Thoracic aorta (tissue), 2 donors: ENCODE measurements at regions not wholly inside any gene's neighbourhood (a gene's known extent, or its start where the extent isn't known, plus 50 kb on each side); places are given as distances from the start of the nearest gene placed in this dataset.
"Not testable (repeated sequence)": the region's sequence is repeated elsewhere in the genome, so short reads cannot be mapped to it uniquely, and the experiment has no call there.

Experiments
- ATAC-seq: fragments of 150-250 bp; one replicate; pipeline ENCODE4 v1.8.0; 2017; ENCODE audit warnings: low read depth; ENCODE audit not compliant: insufficient number of reproducible peaks, low FRiP score
- DNase-seq: peaks from one replicate; pipeline ENCODE4 v3.0.0-alpha.2; 2020; ENCODE audit warnings: low spot score
- H3K27ac ChIP-seq, 2 donors: fragments of 200-600 bp; sonication (generic); 1 replicate in 1 of 2; 2 replicates in 1 of 2; pipeline ENCODE4 v1.5.1; 2016; ENCODE audit warnings: mild to moderate bottlenecking in 2 of 2, moderate library complexity in 2 of 2
- H3K27me3 ChIP-seq: fragments of 200-600 bp; sonication (generic); replicated peaks from 2 replicates; pipeline ENCODE4 v1.6.0; 2016; ENCODE audit warnings: mild to moderate bottlenecking; ENCODE audit not compliant: insufficient read depth
- H3K36me3 ChIP-seq: fragments of 200-600 bp; sonication (generic); one replicate; pipeline ENCODE4 v1.5.1; 2016
- H3K4me1 ChIP-seq, 2 donors: fragments of 200-600 bp; sonication (generic); 1 replicate in 1 of 2; 2 replicates in 1 of 2; pipeline versions ENCODE4 v1.5.1 to v1.6.0; 2016; ENCODE audit warnings: low read depth in 2 of 2, mild to moderate bottlenecking in 1 of 2; ENCODE audit not compliant: control insufficient read depth in 1 of 2
- H3K4me3 ChIP-seq: fragments of 200-600 bp; sonication (generic); 2 replicates; pipeline ENCODE4 v1.5.1; 2016; ENCODE audit warnings: mild to moderate bottlenecking
- H3K9me3 ChIP-seq: fragments of 200-600 bp; sonication (generic); 2 replicates; pipeline ENCODE4 v1.5.1; 2016
- TF ChIP-seq, protein P1 (sequence below): fragments of 200-600 bp; sonication (generic); IDR thresholded peaks from one replicate; pipeline ENCODE4 v1.5.1; 2019; ENCODE audit warnings: antibody characterized with exemption

DNA sequence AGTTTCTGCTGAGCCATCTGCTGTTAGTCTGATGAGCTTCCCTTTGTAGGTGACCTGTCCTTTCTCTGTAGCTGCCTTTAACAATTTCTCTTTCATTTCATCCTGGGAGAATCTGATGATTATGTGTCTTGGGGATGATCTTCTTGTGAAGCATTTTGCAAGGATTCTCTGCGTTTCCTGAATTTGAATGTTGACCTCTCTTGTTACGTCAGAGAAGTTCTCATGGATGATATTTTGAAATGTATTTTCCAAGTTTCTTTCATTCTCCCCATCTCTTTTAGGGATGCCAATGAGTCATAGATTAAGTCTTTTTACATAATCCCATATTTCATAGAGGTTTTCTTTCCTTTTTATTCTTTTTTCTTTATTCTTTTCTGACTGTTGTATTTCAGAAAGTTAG, 184.2 kb upstream of the BET1 start:
- Histone ChIP-seq H3K27ac (no peak overlapping the region), H3K4me1 (peaks cover 2 to 5% of the 10 kb centered on the region in 2 donors), H3K9me3 (no peaks in the 10 kb centered on the region), H3K36me3 (no peaks in the 10 kb centered on the region), H3K27me3 (no peaks in the 10 kb centered on the region), H3K4me3 (no peak overlapping the region)
- ATAC-seq (no peak), DNase-seq (no peak)
- TF ChIP-seq, protein P1, sequence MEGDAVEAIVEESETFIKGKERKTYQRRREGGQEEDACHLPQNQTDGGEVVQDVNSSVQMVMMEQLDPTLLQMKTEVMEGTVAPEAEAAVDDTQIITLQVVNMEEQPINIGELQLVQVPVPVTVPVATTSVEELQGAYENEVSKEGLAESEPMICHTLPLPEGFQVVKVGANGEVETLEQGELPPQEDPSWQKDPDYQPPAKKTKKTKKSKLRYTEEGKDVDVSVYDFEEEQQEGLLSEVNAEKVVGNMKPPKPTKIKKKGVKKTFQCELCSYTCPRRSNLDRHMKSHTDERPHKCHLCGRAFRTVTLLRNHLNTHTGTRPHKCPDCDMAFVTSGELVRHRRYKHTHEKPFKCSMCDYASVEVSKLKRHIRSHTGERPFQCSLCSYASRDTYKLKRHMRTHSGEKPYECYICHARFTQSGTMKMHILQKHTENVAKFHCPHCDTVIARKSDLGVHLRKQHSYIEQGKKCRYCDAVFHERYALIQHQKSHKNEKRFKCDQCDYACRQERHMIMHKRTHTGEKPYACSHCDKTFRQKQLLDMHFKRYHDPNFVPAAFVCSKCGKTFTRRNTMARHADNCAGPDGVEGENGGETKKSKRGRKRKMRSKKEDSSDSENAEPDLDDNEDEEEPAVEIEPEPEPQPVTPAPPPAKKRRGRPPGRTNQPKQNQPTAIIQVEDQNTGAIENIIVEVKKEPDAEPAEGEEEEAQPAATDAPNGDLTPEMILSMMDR, result no peak

DNA sequence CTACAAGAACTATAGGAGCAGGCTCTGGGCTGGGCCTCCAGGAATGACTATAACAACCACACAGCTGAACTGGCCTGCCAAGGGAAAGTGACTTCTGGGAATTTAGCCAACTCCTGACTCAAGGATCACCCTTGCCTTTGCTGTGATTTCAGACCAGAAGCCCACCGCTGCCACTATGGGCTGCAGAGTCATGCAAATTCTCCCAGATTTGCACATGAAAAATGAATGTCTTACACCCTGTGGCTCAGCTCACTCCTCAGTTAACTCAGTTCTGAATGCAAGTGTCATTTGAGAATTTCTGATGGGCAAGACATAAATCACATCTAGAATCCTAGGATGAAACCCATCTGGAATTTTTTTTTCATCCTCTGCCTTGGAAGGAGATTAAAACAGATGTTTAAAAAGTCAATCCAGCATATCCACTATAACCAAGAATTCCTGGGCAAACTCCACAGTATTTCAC, 186.5 kb upstream of the BET1 start:
- Histone ChIP-seq H3K36me3 (no peaks in the 10 kb centered on the region), H3K27me3 (no peaks in the 10 kb centered on the region), H3K27ac (no peak overlapping the region), H3K9me3 (no peaks in the 10 kb centered on the region), H3K4me1 (no peaks in the 10 kb centered on the region), H3K4me3 (no peak overlapping the region)
- DNase-seq (no peak), ATAC-seq (no peak)
- TF ChIP-seq, protein P1, result no peak

DNA sequence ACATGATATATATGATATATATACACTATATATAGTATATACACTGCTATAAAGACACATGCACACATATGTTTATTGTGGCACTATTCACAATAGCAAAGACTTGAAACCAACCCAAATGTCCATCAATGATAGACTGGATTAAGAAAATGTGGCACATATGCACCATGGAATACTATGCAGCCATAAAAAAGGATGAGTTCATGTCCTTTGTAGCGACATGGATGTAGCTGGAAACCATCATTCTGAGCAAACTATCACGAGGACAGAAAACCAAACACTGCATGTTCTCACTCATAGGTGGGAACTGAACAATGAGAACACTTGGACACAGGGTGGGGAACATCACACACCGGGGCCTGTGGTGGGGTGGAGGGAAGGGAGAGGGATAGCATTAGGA, 190.3 kb upstream of the BET1 start:
- H3K4me1 ChIP-seq, DNase-seq, ATAC-seq, H3K9me3 ChIP-seq, H3K4me3 ChIP-seq, H3K27ac ChIP-seq, H3K36me3 ChIP-seq, H3K27me3 ChIP-seq: not testable (repeated sequence)

DNA sequence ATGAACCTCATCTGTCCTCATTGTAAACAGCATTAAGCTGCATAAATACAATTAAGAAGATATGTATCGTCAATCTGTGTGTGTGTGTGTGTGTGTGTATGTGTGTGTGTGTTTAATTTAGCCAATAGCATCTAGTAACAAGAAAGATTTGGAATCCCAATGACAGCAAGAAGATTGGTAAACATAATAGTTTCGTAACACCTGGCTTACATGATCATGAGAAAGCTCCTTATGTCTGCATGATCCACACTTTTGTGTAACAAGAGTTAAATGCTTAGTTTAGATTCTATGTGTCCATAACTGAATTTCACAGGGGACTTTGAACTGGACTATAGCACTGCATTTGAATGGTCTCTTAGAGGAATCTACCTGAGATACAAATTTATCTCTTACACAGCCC, 191.0 kb upstream of the BET1 start:
- H3K4me3 ChIP-seq, result no peak overlapping the region
- H3K27ac ChIP-seq, result no peak overlapping the region
- H3K9me3 ChIP-seq, result no peaks in the 10 kb centered on the region
- no peaks in the 10 kb centered on the region for H3K27me3 ChIP-seq
- TF ChIP-seq, protein P1, result no peak
- DNase-seq (no peak), ATAC-seq (no peak)
- H3K36me3 ChIP-seq, result no peaks in the 10 kb centered on the region
- no peaks in the 10 kb centered on the region for H3K4me1 ChIP-seq

DNA sequence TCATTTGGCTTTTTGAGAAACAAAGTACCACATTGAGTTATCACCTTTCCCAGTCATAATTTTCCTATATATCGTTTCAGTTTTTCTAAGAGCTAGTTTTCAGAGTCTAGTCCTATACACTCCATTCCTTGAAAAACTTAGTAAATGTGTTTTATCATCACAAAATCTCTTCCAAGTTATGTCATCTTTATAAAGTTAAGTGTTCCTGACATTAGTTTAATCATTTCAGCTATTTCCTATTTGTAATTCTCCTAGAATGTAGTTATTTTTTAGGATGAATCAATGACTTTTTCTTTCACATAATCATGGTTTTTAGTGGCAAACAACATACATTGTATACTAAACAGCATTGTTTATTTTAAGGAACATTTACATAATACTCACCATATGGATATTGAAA, 191.7 kb upstream of the BET1 start:
- Histone ChIP-seq H3K4me1 (no peaks in the 10 kb centered on the region), H3K36me3 (no peaks in the 10 kb centered on the region)
- TF ChIP-seq, protein P1, result no peak

DNA sequence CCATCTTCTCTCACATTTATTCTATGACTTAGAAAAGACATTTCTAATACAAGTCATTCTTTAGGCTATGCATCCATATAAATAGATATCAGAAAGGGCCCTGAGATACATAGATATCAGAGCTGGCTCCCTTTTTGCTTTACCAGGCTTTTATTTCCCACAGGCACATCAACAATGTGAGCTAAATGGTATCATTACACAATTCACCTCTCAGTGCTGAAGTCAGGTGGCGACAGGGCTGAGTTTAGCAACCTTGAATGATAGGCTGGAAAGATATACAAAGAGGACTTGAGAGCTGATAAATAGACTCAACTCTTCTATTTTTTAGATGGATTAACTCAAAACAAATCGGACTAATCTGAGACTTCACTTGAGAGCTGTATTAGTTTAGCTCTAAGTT, 189.2 kb upstream of the COL1A2 start:
- Histone ChIP-seq H3K27ac (no peak overlapping the region), H3K27me3 (no peaks in the 10 kb centered on the region), H3K9me3 (no peaks in the 10 kb centered on the region), H3K4me1 (no peaks in the 10 kb centered on the region), H3K4me3 (no peak overlapping the region), H3K36me3 (no peaks in the 10 kb centered on the region)
- TF ChIP-seq, protein P1, result no peak
- DNase-seq, result no peak
- ATAC-seq, result no peak

More for the DNA sequence above, 191.7 kb upstream of the BET1 start:
- DNase-seq (no peak), ATAC-seq (no peak)
- Histone ChIP-seq H3K9me3 (no peaks in the 10 kb centered on the region), H3K27me3 (no peaks in the 10 kb centered on the region), H3K4me3 (no peak overlapping the region), H3K27ac (no peak overlapping the region)
